HL-60 (cell line): ENCODE measurements at regions not wholly inside any gene's neighbourhood (a gene's known extent, or its start where the extent isn't known, plus 50 kb on each side); places are given as distances from the start of the nearest gene placed in this dataset.

Source experiments
- CTCF ChIP-seq: IDR thresholded peaks from one replicate; pipeline ENCODE4 v1.5.1; 2011; ENCODE audit warnings: low read length, control low read depth, inconsistent platforms; ENCODE audit not compliant: insufficient read depth
- POLR2AphosphoS5 ChIP-seq: IDR thresholded peaks from 2 replicates; pipeline ENCODE4 v1.6.1; 2012; ENCODE audit warnings: low read depth
- SPI1 ChIP-seq: IDR thresholded peaks from 2 replicates; pipeline ENCODE4 v1.6.1; 2012; ENCODE audit warnings: low read depth, mild to moderate bottlenecking, borderline replicate concordance
- TF ChIP-seq, protein P1 (sequence below): IDR thresholded peaks from 2 replicates; pipeline ENCODE4 v1.6.1; 2012; ENCODE audit warnings: low read depth; ENCODE audit not compliant: insufficient replicate concordance

DNA sequence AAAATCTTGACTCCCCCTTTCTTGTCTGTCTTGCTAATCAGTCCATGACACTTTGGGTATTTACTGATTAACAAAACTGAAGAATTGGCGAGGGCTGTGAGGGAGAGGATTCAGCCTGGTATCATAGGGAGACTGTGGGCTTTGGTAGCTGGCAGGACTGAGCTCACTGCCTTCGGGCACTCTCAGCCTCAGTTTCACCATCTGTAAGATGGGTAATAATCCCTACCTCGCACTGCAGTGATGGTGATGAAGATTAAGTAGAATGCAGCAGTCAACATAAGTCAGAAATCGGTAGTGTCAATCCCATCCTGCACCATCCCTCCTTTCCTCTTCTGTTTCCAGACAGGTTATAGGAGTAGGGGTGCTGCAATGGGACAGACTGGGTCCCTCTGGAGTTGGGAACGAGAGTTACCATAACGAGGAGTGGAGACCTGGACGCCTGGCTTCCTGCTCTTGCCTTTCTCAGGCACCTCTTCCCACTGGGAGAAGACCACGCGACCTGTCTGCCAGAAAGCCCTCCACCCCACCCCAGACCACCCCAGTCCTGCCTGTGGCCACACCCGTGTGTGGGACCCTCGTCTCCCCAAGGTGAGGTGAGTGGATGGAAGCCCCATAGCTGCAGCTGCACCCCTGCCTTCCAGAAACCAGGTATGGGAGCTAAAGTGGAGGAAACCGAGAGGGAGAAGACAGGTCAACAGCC lies 99.1 kb downstream of the SNX5 start:
- TF ChIP-seq CTCF (no peak), SPI1 (no peak), POLR2AphosphoS5 (no peak)
- TF ChIP-seq, protein P1, sequence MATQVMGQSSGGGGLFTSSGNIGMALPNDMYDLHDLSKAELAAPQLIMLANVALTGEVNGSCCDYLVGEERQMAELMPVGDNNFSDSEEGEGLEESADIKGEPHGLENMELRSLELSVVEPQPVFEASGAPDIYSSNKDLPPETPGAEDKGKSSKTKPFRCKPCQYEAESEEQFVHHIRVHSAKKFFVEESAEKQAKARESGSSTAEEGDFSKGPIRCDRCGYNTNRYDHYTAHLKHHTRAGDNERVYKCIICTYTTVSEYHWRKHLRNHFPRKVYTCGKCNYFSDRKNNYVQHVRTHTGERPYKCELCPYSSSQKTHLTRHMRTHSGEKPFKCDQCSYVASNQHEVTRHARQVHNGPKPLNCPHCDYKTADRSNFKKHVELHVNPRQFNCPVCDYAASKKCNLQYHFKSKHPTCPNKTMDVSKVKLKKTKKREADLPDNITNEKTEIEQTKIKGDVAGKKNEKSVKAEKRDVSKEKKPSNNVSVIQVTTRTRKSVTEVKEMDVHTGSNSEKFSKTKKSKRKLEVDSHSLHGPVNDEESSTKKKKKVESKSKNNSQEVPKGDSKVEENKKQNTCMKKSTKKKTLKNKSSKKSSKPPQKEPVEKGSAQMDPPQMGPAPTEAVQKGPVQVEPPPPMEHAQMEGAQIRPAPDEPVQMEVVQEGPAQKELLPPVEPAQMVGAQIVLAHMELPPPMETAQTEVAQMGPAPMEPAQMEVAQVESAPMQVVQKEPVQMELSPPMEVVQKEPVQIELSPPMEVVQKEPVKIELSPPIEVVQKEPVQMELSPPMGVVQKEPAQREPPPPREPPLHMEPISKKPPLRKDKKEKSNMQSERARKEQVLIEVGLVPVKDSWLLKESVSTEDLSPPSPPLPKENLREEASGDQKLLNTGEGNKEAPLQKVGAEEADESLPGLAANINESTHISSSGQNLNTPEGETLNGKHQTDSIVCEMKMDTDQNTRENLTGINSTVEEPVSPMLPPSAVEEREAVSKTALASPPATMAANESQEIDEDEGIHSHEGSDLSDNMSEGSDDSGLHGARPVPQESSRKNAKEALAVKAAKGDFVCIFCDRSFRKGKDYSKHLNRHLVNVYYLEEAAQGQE, result no peak
